ENCODE measurements at regions not wholly inside any gene's neighbourhood (a gene's known extent, or its start where the extent isn't known, plus 50 kb on each side); places are given as distances from the start of the nearest gene placed in this dataset.

DNA sequence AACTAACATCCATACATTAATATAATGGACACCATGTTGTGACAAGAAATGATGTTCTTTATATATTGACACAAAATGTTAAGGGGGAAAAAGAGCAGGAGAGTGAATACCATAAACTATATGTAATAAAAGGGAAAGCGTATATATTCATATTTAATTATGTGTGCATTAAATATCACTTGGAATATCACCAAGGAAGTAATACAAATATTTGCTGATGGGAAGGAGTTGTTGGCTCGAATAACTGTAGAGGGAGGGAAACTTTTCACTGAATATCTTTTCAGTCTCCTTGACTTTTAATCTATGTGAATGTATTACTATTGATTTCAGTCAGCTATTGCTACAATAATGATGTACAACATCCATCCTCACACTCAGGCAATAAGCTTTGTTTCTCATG lies 167.0 kb upstream of the DPH6 start:
- no peak overlapping the region for H3K18ac ChIP-seq (ENCODE audit: insufficient read length, low read depth, low read length)
- H3K27ac ChIP-seq (ENCODE audit: insufficient read length, low read depth, low read length): no peak overlapping the region
- no peak overlapping the region for H3K4me3 Mint-ChIP-seq
- no peak overlapping the region for H2AK5ac ChIP-seq (ENCODE audit: insufficient read length, low read length)
- H3K4me1 ChIP-seq (ENCODE audit: insufficient read depth, low read length): no peaks in the 10 kb centered on the region; the same call in 1 of the 2 replicates
- no peak overlapping the region for H4K8ac ChIP-seq (replicated peaks; ENCODE audit: insufficient read length, low read depth, low read length)
- TF ChIP-seq, protein P1, sequence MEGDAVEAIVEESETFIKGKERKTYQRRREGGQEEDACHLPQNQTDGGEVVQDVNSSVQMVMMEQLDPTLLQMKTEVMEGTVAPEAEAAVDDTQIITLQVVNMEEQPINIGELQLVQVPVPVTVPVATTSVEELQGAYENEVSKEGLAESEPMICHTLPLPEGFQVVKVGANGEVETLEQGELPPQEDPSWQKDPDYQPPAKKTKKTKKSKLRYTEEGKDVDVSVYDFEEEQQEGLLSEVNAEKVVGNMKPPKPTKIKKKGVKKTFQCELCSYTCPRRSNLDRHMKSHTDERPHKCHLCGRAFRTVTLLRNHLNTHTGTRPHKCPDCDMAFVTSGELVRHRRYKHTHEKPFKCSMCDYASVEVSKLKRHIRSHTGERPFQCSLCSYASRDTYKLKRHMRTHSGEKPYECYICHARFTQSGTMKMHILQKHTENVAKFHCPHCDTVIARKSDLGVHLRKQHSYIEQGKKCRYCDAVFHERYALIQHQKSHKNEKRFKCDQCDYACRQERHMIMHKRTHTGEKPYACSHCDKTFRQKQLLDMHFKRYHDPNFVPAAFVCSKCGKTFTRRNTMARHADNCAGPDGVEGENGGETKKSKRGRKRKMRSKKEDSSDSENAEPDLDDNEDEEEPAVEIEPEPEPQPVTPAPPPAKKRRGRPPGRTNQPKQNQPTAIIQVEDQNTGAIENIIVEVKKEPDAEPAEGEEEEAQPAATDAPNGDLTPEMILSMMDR (conservative IDR thresholded peaks at IDR 0.05): no peak
- H2BK12ac ChIP-seq (ENCODE audit: insufficient read length, low read depth, low read length): no peak overlapping the region
- H3K14ac ChIP-seq (ENCODE audit: insufficient read depth, low read length): no peak overlapping the region
- H2BK120ac ChIP-seq (ENCODE audit: low read depth, low read length, poor library complexity, severe bottlenecking): no peak overlapping the region
- no peaks in the 10 kb centered on the region for H4K20me1 ChIP-seq (ENCODE audit: control insufficient read depth, insufficient read depth, insufficient read length)
- H2BK5ac ChIP-seq (ENCODE audit: insufficient read length, low read length): no peak overlapping the region
- no peaks in the 10 kb centered on the region; a peak in 2 of 7 replicates for H3K36me3 Mint-ChIP-seq (ENCODE audit: insufficient read depth in 1 of 3, low read depth in 3 of 3)
- peaks cover 5 to 6% of the 10 kb centered on the region in 2 experiments; a peak in 3 of 5 replicates for H3K9me3 Mint-ChIP-seq
- no peak overlapping the region for H4K91ac ChIP-seq (ENCODE audit: insufficient read length, low read depth, low read length)
- no peaks in the 10 kb centered on the region for H3K9me3 ChIP-seq (ENCODE audit: control insufficient read depth, low read depth, low read length)
- peaks cover 5% of the 10 kb centered on the region in 2 experiments for H3K4me1 Mint-ChIP-seq
- no peak overlapping the region for H2AFZ ChIP-seq (ENCODE audit: low read length)
- no peak overlapping the region for H3K56ac ChIP-seq (ENCODE audit: insufficient read length, low read depth, low read length)
- no peaks in the 10 kb centered on the region for H3K79me2 ChIP-seq (ENCODE audit: insufficient read depth, low read length)
- no peak overlapping the region for H3K27ac Mint-ChIP-seq
- no peaks in the 10 kb centered on the region for H3K27me3 Mint-ChIP-seq (ENCODE audit: low read depth)
- no peak overlapping the region for H3K23ac ChIP-seq (ENCODE audit: insufficient read length, low read depth, low read length)
- no CpG with 5 or more reads among the region's 2 CpGs for WGBS (ENCODE audit: extremely low coverage, insufficient read length, low lambda C conversion rate)
- DNase-seq: no peak
- H3K9ac ChIP-seq (ENCODE audit: extremely low read depth, insufficient read length, low read length): no peak overlapping the region
- H4K5ac ChIP-seq (ENCODE audit: insufficient read length, low read depth, low read length): no peak overlapping the region
- no peak overlapping the region for H3K4me2 ChIP-seq (ENCODE audit: insufficient read depth, insufficient read length, low read length)
- no peaks in the 10 kb centered on the region for H3K27me3 ChIP-seq (ENCODE audit: insufficient read depth, low read length)
- H2BK15ac ChIP-seq (ENCODE audit: low read depth, low read length): no peak overlapping the region
- no peak overlapping the region for H2BK20ac ChIP-seq (ENCODE audit: low read depth, low read length, poor library complexity, severe bottlenecking)
- H3K23me2 ChIP-seq (ENCODE audit: insufficient read length, low read depth, low read length, poor library complexity, severe bottlenecking): no peaks in the 10 kb centered on the region
- no peak overlapping the region for H3K4ac ChIP-seq (ENCODE audit: low read depth, low read length)
- no peak overlapping the region for H3T11ph ChIP-seq (ENCODE audit: low read length)
- H3K79me1 ChIP-seq (ENCODE audit: insufficient read depth, low read depth, low read length, poor library complexity, severe bottlenecking): no peaks in the 10 kb centered on the region

Data from H9 (cell line).